CD8-positive, alpha-beta memory T cell (primary cell): ENCODE measurements at regions not wholly inside any gene's neighbourhood (a gene's known extent, or its start where the extent isn't known, plus 50 kb on each side); places are given as distances from the start of the nearest gene placed in this dataset.

Experiments used
- CTCF ChIA-PET: fragments of 350-600 bp; sonication (Branson Sonifier 250); formaldehyde crosslinking; loops from one replicate; lab custom pipeline; 2021; ENCODE audit warnings: antibody characterized with exemption; lab: Charles Lee
- POLR2A ChIA-PET: fragments of 350-600 bp; sonication (Branson Sonifier 250); formaldehyde crosslinking; loops from one replicate; lab custom pipeline; 2021; ENCODE audit warnings: antibody characterized with exemption; lab: Charles Lee
- DNase-seq, 5 donors: peaks; one replicate each; pipeline versions ENCODE4 v3.0.0 to v3.0.0-alpha.2; 2020 to 2022; ENCODE audit warnings: mixed read lengths in 1 of 5
- H3K27ac ChIP-seq: one replicate; pipeline ENCODE4 v1.7.0; 2013; ENCODE audit warnings: low read depth, mild to moderate bottlenecking, low read length, moderate library complexity
- H3K27me3 ChIP-seq: 2 replicates; pipeline ENCODE4 v1.7.0; 2013; ENCODE audit warnings: low read length, mild to moderate bottlenecking; ENCODE audit not compliant: insufficient read depth, poor library complexity, severe bottlenecking
- H3K36me3 ChIP-seq: 2 replicates; pipeline ENCODE4 v1.7.0; 2013; ENCODE audit warnings: mild to moderate bottlenecking, low read length, moderate library complexity; ENCODE audit not compliant: insufficient read depth
- H3K4me1 ChIP-seq: 2 replicates; pipeline ENCODE4 v1.7.0; 2013; ENCODE audit warnings: mild to moderate bottlenecking, low read length, moderate library complexity; ENCODE audit not compliant: insufficient read depth
- H3K4me3 ChIP-seq: 2 replicates; pipeline ENCODE4 v1.7.0; 2013; ENCODE audit warnings: mild to moderate bottlenecking, low read length
- H3K9me3 ChIP-seq: 2 replicates; pipeline ENCODE4 v1.7.0; 2013; ENCODE audit warnings: mild to moderate bottlenecking, low read length
- H3K27ac Mint-ChIP-seq, 8 donors: one replicate each; pipeline ENCODE4 v1.8.0; 2020 to 2021; ENCODE audit warnings: mixed read lengths in 8 of 8, mild to moderate bottlenecking in 6 of 8, inconsistent platforms in 3 of 8, moderate library complexity in 3 of 8
- H3K27me3 Mint-ChIP-seq, 2 donors: one replicate each; pipeline ENCODE4 v1.8.0; 2020 to 2021; ENCODE audit warnings: mixed read lengths in 2 of 2, mild to moderate bottlenecking in 1 of 2, moderate library complexity in 1 of 2
- H3K36me3 Mint-ChIP-seq, 3 donors: one replicate each; pipeline ENCODE4 v1.8.0; 2020 to 2021; ENCODE audit warnings: mixed read lengths in 3 of 3, inconsistent platforms in 1 of 3, mild to moderate bottlenecking in 1 of 3
- H3K4me1 Mint-ChIP-seq, 3 donors: one replicate each; pipeline ENCODE4 v1.8.0; 2020 to 2021; ENCODE audit warnings: mixed read lengths in 3 of 3, inconsistent platforms in 1 of 3, mild to moderate bottlenecking in 1 of 3
- H3K4me3 Mint-ChIP-seq, 7 donors: one replicate each; pipeline ENCODE4 v1.8.0; 2020 to 2021; ENCODE audit warnings: mixed read lengths in 7 of 7, mild to moderate bottlenecking in 6 of 7, moderate library complexity in 4 of 7, inconsistent platforms in 2 of 7
- H3K9me3 Mint-ChIP-seq, 5 donors: one replicate each; pipeline ENCODE4 v1.8.0; 2020 to 2022; ENCODE audit warnings: mixed read lengths in 5 of 5, mild to moderate bottlenecking in 3 of 5, moderate library complexity in 2 of 5, inconsistent platforms in 1 of 5

GRCh38 chr5:179418972-179419371 lies 73.7 kb upstream of the ADAMTS2 start:
- Mint-ChIP-seq H3K4me3 (no peak overlapping the region), H3K9me3 (no peaks in the 10 kb centered on the region), H3K27ac (no peak overlapping the region), H3K4me1 (no peaks in the 10 kb centered on the region), H3K27me3 (peaks cover 2 to 23% of the 10 kb centered on the region in 2 donors), H3K36me3 (no peaks in the 10 kb centered on the region)
- Histone ChIP-seq H3K27ac (no peak overlapping the region), H3K27me3 (no peaks in the 10 kb centered on the region), H3K36me3 (no peaks in the 10 kb centered on the region), H3K4me3 (no peak overlapping the region), H3K9me3 (no peaks in the 10 kb centered on the region), H3K4me1 (no peaks in the 10 kb centered on the region)
- no peak for DNase-seq
- CTCF ChIA-PET = no interaction called here
- POLR2A ChIA-PET = no interaction called here

GRCh38 chr5:179417696-179418095 lies 72.4 kb upstream of the ADAMTS2 start:
- no peak overlapping the region for H3K27ac ChIP-seq
- no peaks in the 10 kb centered on the region for H3K4me1 Mint-ChIP-seq
- no peaks in the 10 kb centered on the region for H3K4me1 ChIP-seq
- H3K9me3 ChIP-seq = no peaks in the 10 kb centered on the region
- H3K27ac Mint-ChIP-seq = no peak overlapping the region
- DNase-seq = no peak
- H3K36me3 Mint-ChIP-seq = no peaks in the 10 kb centered on the region
- peaks cover 2 to 23% of the 10 kb centered on the region in 2 donors for H3K27me3 Mint-ChIP-seq
- no peak overlapping the region for H3K4me3 Mint-ChIP-seq
- H3K4me3 ChIP-seq = no peak overlapping the region
- ChIA-PET POLR2A (no interaction called here), CTCF (no interaction called here)
- H3K36me3 ChIP-seq = no peaks in the 10 kb centered on the region
- no peaks in the 10 kb centered on the region for H3K27me3 ChIP-seq
- H3K9me3 Mint-ChIP-seq = no peaks in the 10 kb centered on the region

GRCh38 chr5:179417016-179417415 lies 71.8 kb upstream of the ADAMTS2 start:
- no peak for DNase-seq
- no peaks in the 10 kb centered on the region for H3K36me3 Mint-ChIP-seq
- Histone ChIP-seq H3K27ac (no peak overlapping the region), H3K9me3 (no peaks in the 10 kb centered on the region), H3K36me3 (no peaks in the 10 kb centered on the region), H3K27me3 (no peaks in the 10 kb centered on the region), H3K4me1 (no peaks in the 10 kb centered on the region), H3K4me3 (no peak overlapping the region)
- peaks cover 2 to 22% of the 10 kb centered on the region in 2 donors for H3K27me3 Mint-ChIP-seq
- H3K4me1 Mint-ChIP-seq = no peaks in the 10 kb centered on the region
- H3K4me3 Mint-ChIP-seq = no peak overlapping the region
- H3K27ac Mint-ChIP-seq = no peak overlapping the region
- ChIA-PET CTCF (no interaction called here), POLR2A (no interaction called here)
- no peaks in the 10 kb centered on the region for H3K9me3 Mint-ChIP-seq

- no peak for DNase-seq
- Histone ChIP-seq H3K36me3 (no peaks in the 10 kb centered on the region), H3K27ac (no peak overlapping the region), H3K4me1 (no peaks in the 10 kb centered on the region), H3K9me3 (no peaks in the 10 kb centered on the region), H3K27me3 (no peaks in the 10 kb centered on the region), H3K4me3 (no peak overlapping the region)
- peaks cover 2 to 21% of the 10 kb centered on the region in 2 donors for H3K27me3 Mint-ChIP-seq
- no peaks in the 10 kb centered on the region for H3K4me1 Mint-ChIP-seq
- no peak overlapping the region for H3K27ac Mint-ChIP-seq
- POLR2A ChIA-PET = no interaction called here
- H3K4me3 Mint-ChIP-seq = no peak overlapping the region
- no peaks in the 10 kb centered on the region for H3K9me3 Mint-ChIP-seq
- CTCF ChIA-PET = no interaction called here
- no peaks in the 10 kb centered on the region for H3K36me3 Mint-ChIP-seq
Observed at GRCh38 chr5:179416114-179416822, 71.0 kb upstream of the ADAMTS2 start.

GRCh38 chr5:179415291-179416060 lies 70.2 kb upstream of the ADAMTS2 start:
- no peak overlapping the region for H3K4me3 ChIP-seq
- Mint-ChIP-seq H3K4me1 (no peaks in the 10 kb centered on the region), H3K9me3 (no peaks in the 10 kb centered on the region), H3K27ac (no peak overlapping the region), H3K36me3 (no peaks in the 10 kb centered on the region), H3K27me3 (peaks cover 2 to 21% of the 10 kb centered on the region in 2 donors), H3K4me3 (no peak overlapping the region)
- no peaks in the 10 kb centered on the region for H3K36me3 ChIP-seq
- no peak overlapping the region for H3K27ac ChIP-seq
- no peaks in the 10 kb centered on the region for H3K27me3 ChIP-seq
- H3K9me3 ChIP-seq = no peaks in the 10 kb centered on the region
- ChIA-PET POLR2A (no interaction called here), CTCF (no interaction called here)
- DNase-seq = no peak
- H3K4me1 ChIP-seq = no peaks in the 10 kb centered on the region

- Histone ChIP-seq H3K9me3 (no peaks in the 10 kb centered on the region), H3K27ac (no peak overlapping the region), H3K4me3 (no peak overlapping the region), H3K4me1 (no peaks in the 10 kb centered on the region), H3K36me3 (no peaks in the 10 kb centered on the region), H3K27me3 (no peaks in the 10 kb centered on the region)
- no peak for DNase-seq
- Mint-ChIP-seq H3K27ac (no peak overlapping the region), H3K4me1 (no peaks in the 10 kb centered on the region), H3K36me3 (no peaks in the 10 kb centered on the region), H3K4me3 (no peak overlapping the region), H3K9me3 (no peaks in the 10 kb centered on the region), H3K27me3 (peaks cover 2 to 21% of the 10 kb centered on the region in 2 donors)
- POLR2A ChIA-PET = no interaction called here
- CTCF ChIA-PET = no interaction called here
Observed at GRCh38 chr5:179414459-179415261, 69.4 kb upstream of the ADAMTS2 start.

- Histone ChIP-seq H3K4me3 (no peak overlapping the region), H3K9me3 (no peaks in the 10 kb centered on the region), H3K36me3 (no peaks in the 10 kb centered on the region), H3K27ac (no peak overlapping the region), H3K27me3 (no peaks in the 10 kb centered on the region), H3K4me1 (no peaks in the 10 kb centered on the region)
- Mint-ChIP-seq H3K36me3 (no peaks in the 10 kb centered on the region), H3K9me3 (no peaks in the 10 kb centered on the region), H3K27me3 (peaks cover 2 to 21% of the 10 kb centered on the region in 2 donors), H3K4me3 (no peak overlapping the region), H3K27ac (no peak overlapping the region), H3K4me1 (no peaks in the 10 kb centered on the region)
- CTCF ChIA-PET = no interaction called here
- DNase-seq = no peak
- POLR2A ChIA-PET = no interaction called here
Observed at GRCh38 chr5:179413711-179414458, 68.6 kb upstream of the ADAMTS2 start.
